A549 (cell line): ENCODE measurements at regions not wholly inside any gene's neighbourhood (a gene's known extent, or its start where the extent isn't known, plus 50 kb on each side); places are given as distances from the start of the nearest gene placed in this dataset.

Experiments used
- ATAC-seq, 2 experiments: fragments of 200-7000 bp in 1 of 2; fragments of >200 bp in 1 of 2; cut with Nextera tagmentation in 1 of 2; cut with Tn5 transposase in 1 of 2; 3 replicates each; pipeline versions ENCODE4 v1.8.0 to v1.9.1; 2018 to 2020; ENCODE audit warnings: mild to moderate bottlenecking in 1 of 2, moderate library complexity in 1 of 2
- CTCF ChIA-PET: fragments of 300-600 bp; sonication (Branson Sonifier 250); formaldehyde crosslinking; extraction: SDS; loops from one replicate; lab custom pipeline; 2021; ENCODE audit warnings: antibody characterized with exemption, inconsistent platforms; lab: Yijun Ruan, JAX
- POLR2A ChIA-PET: fragments of 350-600 bp; formaldehyde crosslinking; extraction: SDS; loops from one replicate; lab custom pipeline; 2021; ENCODE audit warnings: antibody characterized with exemption, inconsistent platforms; lab: Yijun Ruan, JAX
- DNase-seq, 2 experiments: peaks; one replicate each; pipeline versions ENCODE4 v3.0.0 to v3.0.0-alpha.2; 2011 to 2016; ENCODE audit warnings: low read depth in 1 of 2, low spot score in 1 of 2
- FAIRE-seq: peaks from 2 replicates; lab custom pipeline; 2011; peaks lifted over from hg19 to GRCh38; lab: Jason Lieb, UNC
- H3K27ac ChIP-seq, 2 experiments: fragments of >200 bp; sonication (Bioruptor Twin); formaldehyde crosslinking; 3 replicates each; pipeline ENCODE4 v1.5.1; 2016 to 2017
- H3K4me1 ChIP-seq: fragments of >200 bp; sonication (Bioruptor Twin); formaldehyde crosslinking; 3 replicates; pipeline ENCODE4 v1.6.1; 2016
- H3K4me2 ChIP-seq: fragments of >200 bp; sonication (Bioruptor Twin); formaldehyde crosslinking; 3 replicates; pipeline ENCODE4 v1.6.1; 2016
- H3K4me3 ChIP-seq: fragments of >200 bp; sonication (Bioruptor Twin); formaldehyde crosslinking; 3 replicates; pipeline ENCODE4 v1.5.1; 2016
- H3K9me3 ChIP-seq: fragments of >200 bp; sonication (Bioruptor Twin); formaldehyde crosslinking; 3 replicates; pipeline ENCODE4 v1.6.1; 2016
- ATOH8 ChIP-seq: fragments of 250-450 bp; sonication (Bioruptor Pico); IDR thresholded peaks from 2 replicates; pipeline ENCODE4 v1.5.0; 2020; ENCODE audit warnings: low read depth, mild to moderate bottlenecking, moderate library complexity
- CEBPB ChIP-seq, 2 experiments: fragments of >200 bp in 1 of 2; sonication (Bioruptor Twin) in 1 of 2; formaldehyde crosslinking in 1 of 2; IDR thresholded peaks; 2 replicates each; pipeline ENCODE4 v1.6.1; 2012 to 2016
- CHD2 ChIP-seq: fragments of 150-350 bp; IDR thresholded peaks from 2 replicates; pipeline ENCODE4 v1.6.1; 2014; ENCODE audit warnings: low read length; ENCODE audit not compliant: partially characterized antibody
- CHD4 ChIP-seq: fragments of 200-600 bp; sonication (generic); IDR thresholded peaks from 2 replicates; pipeline ENCODE4 v1.6.1; 2016; ENCODE audit warnings: antibody characterized with exemption, mild to moderate bottlenecking, borderline replicate concordance
- EHMT2 ChIP-seq: fragments of 200-600 bp; sonication (generic); IDR thresholded peaks from 2 replicates; pipeline ENCODE4 v1.6.1; 2016; ENCODE audit warnings: antibody characterized with exemption, low read depth, mild to moderate bottlenecking, moderate library complexity
- FOSL2 ChIP-seq, 2 experiments: fragments of 450-650 bp in 1 of 2; fragments of >200 bp in 1 of 2; sonication (Bioruptor Twin) in 1 of 2; formaldehyde crosslinking; IDR thresholded peaks; 2 replicates each; pipeline versions ENCODE4 v1.5.0 to v1.6.1; 2016 to 2020; ENCODE audit warnings: mild to moderate bottlenecking in 1 of 2, moderate library complexity in 1 of 2
- FOXS1 ChIP-seq: fragments of 250-450 bp; sonication (Bioruptor Pico); IDR thresholded peaks from 2 replicates; pipeline ENCODE4 v1.5.0; 2020; ENCODE audit warnings: mild to moderate bottlenecking, moderate library complexity
- GATA3 ChIP-seq: IDR thresholded peaks from 2 replicates; pipeline ENCODE4 v1.6.1; 2012; ENCODE audit warnings: borderline replicate concordance
- HDAC2 ChIP-seq: fragments of 200-600 bp; sonication (generic); IDR thresholded peaks from 2 replicates; pipeline ENCODE4 v1.6.1; 2016
- HES2 ChIP-seq: fragments of >200 bp; sonication (Bioruptor Twin); formaldehyde crosslinking; IDR thresholded peaks from 2 replicates; pipeline ENCODE4 v1.6.1; 2016
- HEYL ChIP-seq: fragments of 250-450 bp; sonication (Bioruptor Pico); IDR thresholded peaks from 2 replicates; pipeline ENCODE4 v1.8.0; 2021; ENCODE audit warnings: mild to moderate bottlenecking, moderate library complexity
- HMGXB4 ChIP-seq: fragments of 250-450 bp; sonication (Bioruptor Pico); IDR thresholded peaks from 2 replicates; pipeline ENCODE4 v1.5.0; 2021; ENCODE audit warnings: mild to moderate bottlenecking, moderate library complexity, borderline replicate concordance
- JUNB ChIP-seq: fragments of >200 bp; sonication (Bioruptor Twin); formaldehyde crosslinking; IDR thresholded peaks from 2 replicates; pipeline ENCODE4 v1.6.1; 2016
- KDM1A ChIP-seq: fragments of 200-600 bp; sonication (generic); IDR thresholded peaks from 2 replicates; pipeline ENCODE4 v1.6.1; 2016; ENCODE audit warnings: low read depth, mild to moderate bottlenecking
- MAFK ChIP-seq: fragments of 450-650 bp; IDR thresholded peaks from 2 replicates; pipeline ENCODE4 v1.6.1; 2014; ENCODE audit not compliant: partially characterized antibody
- MAZ ChIP-seq: fragments of 150-350 bp; IDR thresholded peaks from 2 replicates; pipeline ENCODE4 v1.6.1; 2014; ENCODE audit warnings: antibody characterized with exemption, low read depth, low read length, borderline replicate concordance
- MYC ChIP-seq: IDR thresholded peaks from 2 replicates; pipeline ENCODE4 v1.6.1; 2012; ENCODE audit warnings: mild to moderate bottlenecking, inconsistent platforms, low read length, improper control_type of control experiment, borderline replicate concordance
- NFE2L2 ChIP-seq: fragments of 150-350 bp; conservative IDR thresholded peaks from 2 replicates; pipeline ENCODE4 v1.6.1; 2014; ENCODE audit warnings: low read length
- NR3C1 ChIP-seq: fragments of >200 bp; sonication (Bioruptor Twin); formaldehyde crosslinking; IDR thresholded peaks from 3 replicates; pipeline ENCODE4 v1.6.1; 2017
- PBX3 ChIP-seq: IDR thresholded peaks from 2 replicates; pipeline ENCODE4 v1.6.1; 2012
- RARB ChIP-seq: fragments of 250-450 bp; sonication (Bioruptor Pico); IDR thresholded peaks from 2 replicates; pipeline ENCODE4 v1.8.0; 2021; ENCODE audit warnings: mild to moderate bottlenecking, moderate library complexity
- RFX5 ChIP-seq: fragments of 450-650 bp; IDR thresholded peaks from 2 replicates; pipeline ENCODE4 v1.7.1; 2014; ENCODE audit warnings: antibody characterized with exemption, mild to moderate bottlenecking, moderate library complexity
- RNF2 ChIP-seq: fragments of 200-600 bp; sonication (generic); IDR thresholded peaks from 2 replicates; pipeline ENCODE4 v1.6.1; 2016; ENCODE audit warnings: low read depth, mild to moderate bottlenecking, antibody characterized with exemption, moderate library complexity, borderline replicate concordance
- TFCP2L1 ChIP-seq: fragments of 250-450 bp; sonication (Bioruptor Pico); IDR thresholded peaks from 2 replicates; pipeline ENCODE4 v1.5.0; 2021; ENCODE audit warnings: mild to moderate bottlenecking
- USF2 ChIP-seq: fragments of 450-650 bp; IDR thresholded peaks from 2 replicates; pipeline ENCODE4 v1.6.1; 2014; ENCODE audit warnings: antibody characterized with exemption
- ZC3H11A ChIP-seq: fragments of 450-650 bp; IDR thresholded peaks from 2 replicates; pipeline ENCODE4 v1.6.1; 2014; ENCODE audit warnings: antibody characterized with exemption, mild to moderate bottlenecking
- ZFP36 ChIP-seq: fragments of 450-650 bp; IDR thresholded peaks from 2 replicates; pipeline ENCODE4 v1.6.1; 2014; ENCODE audit warnings: borderline replicate concordance; ENCODE audit not compliant: partially characterized antibody
- ZNF302 ChIP-seq: fragments of 250-450 bp; sonication (Bioruptor Pico); IDR thresholded peaks from 2 replicates; pipeline ENCODE4 v1.9.0; 2021; ENCODE audit warnings: inconsistent platforms, mild to moderate bottlenecking, moderate library complexity
- WGBS: methylation state at CpG from one replicate; pipeline ENCODE4 v1.1.6; 2017; ENCODE audit errors: missing lambda C conversion rate; 5-methylcytosine and 5-hydroxymethylcytosine counted together

- ChIA-PET POLR2A (no interaction called here), CTCF (no interaction called here)
- H3K4me3 ChIP-seq = no peak overlapping the region
- no peaks in the 10 kb centered on the region for H3K4me1 ChIP-seq
- no peak for ATAC-seq
- FAIRE-seq = no peak
- H3K4me2 ChIP-seq = no peak overlapping the region
- H3K9me3 ChIP-seq = no peaks in the 10 kb centered on the region
- no peak overlapping the region for H3K27ac ChIP-seq
- TF ChIP-seq HEYL (CRISPR knock-in tag) (no peak), ZNF302 (CRISPR knock-in tag) (no peak), JUNB (no peak), RNF2 (no peak), MAZ (no peak), USF2 (no peak), ATOH8 (CRISPR knock-in tag) (no peak), NR3C1 (no peak), MAFK (no peak), TFCP2L1 (CRISPR knock-in tag) (no peak), FOSL2 (IDR thresholded peaks at IDR 0.05) (no peak), FOSL2 (CRISPR knock-in tag; IDR thresholded peaks at IDR 0.05) (no peak), RARB (CRISPR knock-in tag) (no peak), CHD4 (no peak), NFE2L2 (no peak), PBX3 (no peak), GATA3 (no peak), FOXS1 (CRISPR knock-in tag) (no peak), HDAC2 (no peak)
- WGBS = 31% methylated on average over 4 of the region's 4 CpGs
- DNase-seq = no peak
Measured at GRCh38 chr4:67333664-67334063, 211.6 kb downstream of the CENPC start.

- no peaks in the 10 kb centered on the region for H3K4me1 ChIP-seq
- no peak overlapping the region for H3K4me3 ChIP-seq
- ChIA-PET POLR2A (no interaction called here), CTCF (no interaction called here)
- FAIRE-seq = no peak
- no peaks in the 10 kb centered on the region for H3K9me3 ChIP-seq
- no peak overlapping the region for H3K4me2 ChIP-seq
- peak in 1 of 2 experiments; percentile 20 for DNase-seq
- no peak overlapping the region for H3K27ac ChIP-seq
- peak in 1 of 2 experiments; percentile 56; a peak in 1 of 6 replicates for ATAC-seq
- TF ChIP-seq EHMT2 (no peak), ZFP36 (no peak), GATA3 (no peak), ZC3H11A (no peak), MYC (no peak), CEBPB (IDR thresholded peaks at IDR 0.05) (no peak), HEYL (CRISPR knock-in tag) (no peak)
- WGBS = 4% methylated on average over 4 of the region's 4 CpGs
Measured at GRCh38 chr4:67332627-67333026, 212.7 kb downstream of the CENPC start.

DNA sequence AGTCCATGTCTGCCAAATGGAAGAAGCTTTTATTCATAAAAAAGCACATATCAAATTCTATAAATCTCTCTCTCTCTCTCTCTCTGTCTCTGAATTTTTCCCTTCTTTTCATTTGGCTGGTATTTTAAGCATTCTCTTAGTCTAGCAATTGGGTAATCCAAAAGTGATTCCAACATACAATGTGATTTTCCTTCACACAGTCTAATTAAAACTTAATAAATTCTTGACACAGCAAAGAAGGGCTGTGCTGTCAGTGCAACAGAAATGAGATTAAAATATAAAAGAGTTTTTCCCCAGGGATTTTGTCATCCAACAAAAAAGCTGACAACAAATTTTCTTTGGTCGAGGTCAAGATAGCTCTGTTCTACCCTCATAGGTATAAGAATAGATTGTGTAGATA is 216.9 kb downstream of the CENPC start:
- WGBS = 23% methylated on average over 1 of the region's 1 CpG
- Histone ChIP-seq H3K4me1 (no peaks in the 10 kb centered on the region), H3K4me2 (no peak overlapping the region)
- TF ChIP-seq CHD2 = no peak
- no peak for TF ChIP-seq KDM1A
- no peak for TF ChIP-seq RFX5
- TF ChIP-seq HMGXB4 (CRISPR knock-in tag) = no peak
- no peak for TF ChIP-seq MYC
- TF ChIP-seq HES2 = no peak
- TF ChIP-seq RNF2 = no peak
- TF ChIP-seq, all 56 proteins: peak for 0
- ChIA-PET POLR2A (no interaction called here), CTCF (no interaction called here)
- H3K4me3 ChIP-seq = no peak overlapping the region
- FAIRE-seq (no peak), DNase-seq (no peak), ATAC-seq (no peak)
- no peaks in the 10 kb centered on the region for H3K9me3 ChIP-seq
- no peak overlapping the region for H3K27ac ChIP-seq
